Smooth muscle cell (in vitro differentiated cells): ENCODE measurements at regions not wholly inside any gene's neighbourhood (a gene's known extent, or its start where the extent isn't known, plus 50 kb on each side); places are given as distances from the start of the nearest gene placed in this dataset.

Experiments used
- DNase-seq: peaks from one replicate; lab custom pipeline; 2025; ENCODE audit not compliant: unreplicated experiment; lab: John Stamatoyannopoulos, UW
- H2AFZ ChIP-seq: fragments of 200-600 bp; sonication (generic); 2 replicates; pipeline ENCODE4 v1.6.0; 2016; ENCODE audit warnings: antibody characterized with exemption, low read depth, mild to moderate bottlenecking
- H3F3A ChIP-seq: fragments of 200-600 bp; sonication (generic); 2 replicates; pipeline ENCODE4 v1.6.0; 2017; ENCODE audit warnings: antibody characterized with exemption, low read depth
- H3K27ac ChIP-seq: fragments of 200-600 bp; sonication (generic); 2 replicates; pipeline ENCODE4 v1.5.1; 2016; ENCODE audit warnings: low read depth, mild to moderate bottlenecking
- H3K27me3 ChIP-seq: fragments of 200-600 bp; sonication (generic); 2 replicates; pipeline ENCODE4 v1.6.1; 2016; ENCODE audit warnings: low read depth, mild to moderate bottlenecking
- H3K36me3 ChIP-seq: fragments of 200-600 bp; sonication (generic); 2 replicates; pipeline ENCODE4 v1.5.1; 2016; ENCODE audit warnings: low read depth
- H3K4me1 ChIP-seq: fragments of 200-600 bp; sonication (generic); 2 replicates; pipeline ENCODE4 v1.5.1; 2016; ENCODE audit warnings: low read depth
- H3K4me2 ChIP-seq: fragments of 200-600 bp; sonication (generic); 2 replicates; pipeline ENCODE4 v1.6.0; 2016; ENCODE audit warnings: mild to moderate bottlenecking
- H3K4me3 ChIP-seq: fragments of 200-600 bp; sonication (generic); 2 replicates; pipeline ENCODE4 v1.5.1; 2016; ENCODE audit warnings: mild to moderate bottlenecking
- H3K79me2 ChIP-seq: fragments of 200-600 bp; sonication (generic); 2 replicates; pipeline ENCODE4 v1.6.0; 2016; ENCODE audit warnings: low read depth, mild to moderate bottlenecking
- H3K9ac ChIP-seq: fragments of 200-600 bp; sonication (generic); 2 replicates; pipeline ENCODE4 v1.6.0; 2016; ENCODE audit warnings: low read depth
- H3K9me3 ChIP-seq: fragments of 200-600 bp; sonication (generic); replicated peaks from 2 replicates; pipeline ENCODE4 v1.5.1; 2016; ENCODE audit warnings: low read depth
- H4K20me1 ChIP-seq: fragments of 200-600 bp; sonication (generic); 2 replicates; pipeline ENCODE4 v1.6.0; 2016; ENCODE audit warnings: low read depth
- CTCF ChIP-seq: fragments of 200-600 bp; sonication (generic); IDR thresholded peaks from 2 replicates; pipeline ENCODE4 v1.5.1; 2017; ENCODE audit warnings: borderline replicate concordance, mild to moderate bottlenecking, antibody characterized with exemption; ENCODE audit not compliant: insufficient read depth, poor library complexity, severe bottlenecking
- WGBS: methylation state at CpG from one replicate; pipeline ENCODE4 v1.1.7; 2016; ENCODE audit warnings: low lambda C conversion rate; 5-methylcytosine and 5-hydroxymethylcytosine counted together

GRCh38 chr1:114314576-114314975 is 160.9 kb upstream of the SYT6 start:
- no peak for DNase-seq
- Histone ChIP-seq H4K20me1 (no peaks in the 10 kb centered on the region), H2AFZ (no peak overlapping the region), H3K4me3 (no peak overlapping the region), H3K9me3 (no peaks in the 10 kb centered on the region), H3K36me3 (no peaks in the 10 kb centered on the region), H3K27me3 (no peaks in the 10 kb centered on the region), H3K9ac (no peak overlapping the region), H3K4me1 (peaks cover under 1% of the 10 kb centered on the region), H3K79me2 (no peaks in the 10 kb centered on the region), H3K4me2 (no peak overlapping the region), H3F3A (peaks cover 5% of the 10 kb centered on the region), H3K27ac (no peak overlapping the region)
- TF ChIP-seq CTCF: no peak
- 94% methylated on average over 3 of the region's 3 CpGs for WGBS

GRCh38 chr1:114314098-114314497 is 160.4 kb upstream of the SYT6 start:
- Histone ChIP-seq H3K36me3 (no peaks in the 10 kb centered on the region), H3K4me2 (no peak overlapping the region), H3K27ac (no peak overlapping the region), H3K9ac (no peak overlapping the region), H3K79me2 (no peaks in the 10 kb centered on the region), H2AFZ (no peak overlapping the region), H3K9me3 (no peaks in the 10 kb centered on the region), H3K4me3 (no peak overlapping the region), H4K20me1 (no peaks in the 10 kb centered on the region), H3K4me1 (no peaks in the 10 kb centered on the region), H3F3A (peaks cover under 1% of the 10 kb centered on the region), H3K27me3 (no peaks in the 10 kb centered on the region)
- DNase-seq: no peak
- WGBS: 56% methylated on average over 1 of the region's 1 CpG
- TF ChIP-seq CTCF: no peak

GRCh38 chr1:114310695-114311271 is 157.1 kb upstream of the SYT6 start:
- Histone ChIP-seq H3K27ac (no peak overlapping the region), H3K4me2 (no peak overlapping the region), H3F3A (no peaks in the 10 kb centered on the region), H3K4me3 (no peak overlapping the region), H2AFZ (no peak overlapping the region), H3K79me2 (no peaks in the 10 kb centered on the region), H3K4me1 (no peaks in the 10 kb centered on the region), H3K36me3 (no peaks in the 10 kb centered on the region), H4K20me1 (no peaks in the 10 kb centered on the region), H3K9me3 (no peaks in the 10 kb centered on the region), H3K27me3 (no peaks in the 10 kb centered on the region), H3K9ac (no peak overlapping the region)
- no peak for TF ChIP-seq CTCF
- DNase-seq: no peak
- 42% methylated on average over 3 of the region's 3 CpGs for WGBS

GRCh38 chr1:114302821-114303220 is 149.2 kb upstream of the SYT6 start:
- H3K9ac ChIP-seq: no peak overlapping the region
- H3K79me2 ChIP-seq: no peaks in the 10 kb centered on the region
- no peaks in the 10 kb centered on the region for H3F3A ChIP-seq
- no peaks in the 10 kb centered on the region for H4K20me1 ChIP-seq
- DNase-seq: no peak
- H3K36me3 ChIP-seq: no peaks in the 10 kb centered on the region
- TF ChIP-seq CTCF: no peak
- 93% methylated on average over 2 of the region's 2 CpGs for WGBS
- H3K27me3 ChIP-seq: no peaks in the 10 kb centered on the region
- no peaks in the 10 kb centered on the region for H3K4me1 ChIP-seq
- H3K27ac ChIP-seq: no peak overlapping the region
- H3K4me2 ChIP-seq: no peak overlapping the region
- no peaks in the 10 kb centered on the region for H3K9me3 ChIP-seq
- no peak overlapping the region for H2AFZ ChIP-seq
- H3K4me3 ChIP-seq: no peak overlapping the region
